Fibroblast of skin of right quadriceps (primary cell): ENCODE measurements at regions not wholly inside any gene's neighbourhood (a gene's known extent, or its start where the extent isn't known, plus 50 kb on each side); places are given as distances from the start of the nearest gene placed in this dataset.

ENCODE experiments used
- DNase-seq: peaks from one replicate; pipeline ENCODE4 v3.0.0-alpha.2; 2013

- DNase-seq, result no peak
Measured at GRCh38 chr16:73738266-73738665, 558.3 kb upstream of the PSMD7 start.

DNA sequence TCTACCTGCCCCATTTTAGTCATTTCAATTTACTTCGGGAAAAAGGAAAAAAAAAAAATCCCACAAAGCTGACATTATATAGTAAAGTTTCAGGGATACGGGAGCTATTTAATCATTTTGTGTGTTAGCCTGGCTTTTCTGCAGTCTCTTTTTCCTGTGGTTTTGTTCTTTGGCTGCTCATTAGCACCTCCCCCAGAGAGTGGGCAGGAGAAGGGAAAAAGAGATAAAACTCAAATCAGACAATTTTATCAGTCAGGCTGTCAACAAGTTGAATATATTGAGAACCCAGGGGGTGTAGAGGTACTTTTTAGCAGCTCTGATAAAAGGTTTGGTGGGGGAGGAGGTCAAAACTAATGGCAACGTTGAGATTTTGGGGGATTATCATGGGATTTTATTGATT, 559.0 kb upstream of the PSMD7 start:
- no peak for DNase-seq

GRCh38 chr16:73735954-73736353, 560.7 kb upstream of the PSMD7 start:
- DNase-seq, result no peak

GRCh38 chr16:73735018-73735417, 561.6 kb upstream of the PSMD7 start:
- DNase-seq, result peak; percentile 79

GRCh38 chr16:73732681-73733080, 563.9 kb upstream of the PSMD7 start:
- DNase-seq, result no peak

DNA sequence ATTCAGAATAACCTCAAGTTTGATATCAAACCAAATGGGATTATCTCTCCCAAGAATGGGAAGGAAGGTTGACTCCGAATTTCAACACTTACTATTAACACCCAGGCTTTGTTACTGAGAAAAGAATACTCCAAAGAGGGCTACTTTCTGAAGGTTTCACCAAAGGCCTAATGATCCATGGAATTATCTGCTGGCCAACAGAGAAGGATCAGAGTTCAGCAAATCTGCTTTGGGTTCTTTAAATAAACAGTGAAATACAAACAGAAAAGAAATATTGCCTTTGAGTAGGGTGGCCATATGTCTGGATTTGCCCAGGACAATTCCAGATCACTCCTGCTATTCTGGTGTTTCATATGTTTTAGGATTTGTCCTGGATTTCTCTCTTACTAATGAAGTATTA, 564.5 kb upstream of the PSMD7 start:
- no peak for DNase-seq

GRCh38 chr16:73730481-73731090, 566.0 kb upstream of the PSMD7 start:
- DNase-seq, result no peak

GRCh38 chr16:73725156-73725555, 571.5 kb upstream of the PSMD7 start:
- no peak for DNase-seq

DNA sequence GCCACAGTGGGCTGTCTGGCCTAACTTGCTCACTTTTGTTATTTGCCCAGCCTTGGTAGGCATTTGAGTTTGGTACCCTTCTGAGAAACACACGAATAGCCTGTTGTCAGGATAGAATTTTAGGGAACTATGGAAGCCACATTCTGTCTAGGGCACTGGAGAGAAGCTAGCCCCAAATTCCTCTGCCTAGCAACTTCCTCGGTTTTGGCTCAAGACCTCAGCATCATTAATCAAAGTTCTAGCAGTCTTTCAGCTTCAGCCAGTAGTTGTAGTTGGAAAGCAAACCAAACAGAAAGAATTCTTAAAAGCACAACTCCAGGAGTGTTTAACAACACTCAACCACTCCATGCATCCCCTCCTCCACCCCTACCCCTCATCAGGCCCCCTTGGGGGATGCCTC, 572.1 kb upstream of the PSMD7 start:
- no peak for DNase-seq

DNA sequence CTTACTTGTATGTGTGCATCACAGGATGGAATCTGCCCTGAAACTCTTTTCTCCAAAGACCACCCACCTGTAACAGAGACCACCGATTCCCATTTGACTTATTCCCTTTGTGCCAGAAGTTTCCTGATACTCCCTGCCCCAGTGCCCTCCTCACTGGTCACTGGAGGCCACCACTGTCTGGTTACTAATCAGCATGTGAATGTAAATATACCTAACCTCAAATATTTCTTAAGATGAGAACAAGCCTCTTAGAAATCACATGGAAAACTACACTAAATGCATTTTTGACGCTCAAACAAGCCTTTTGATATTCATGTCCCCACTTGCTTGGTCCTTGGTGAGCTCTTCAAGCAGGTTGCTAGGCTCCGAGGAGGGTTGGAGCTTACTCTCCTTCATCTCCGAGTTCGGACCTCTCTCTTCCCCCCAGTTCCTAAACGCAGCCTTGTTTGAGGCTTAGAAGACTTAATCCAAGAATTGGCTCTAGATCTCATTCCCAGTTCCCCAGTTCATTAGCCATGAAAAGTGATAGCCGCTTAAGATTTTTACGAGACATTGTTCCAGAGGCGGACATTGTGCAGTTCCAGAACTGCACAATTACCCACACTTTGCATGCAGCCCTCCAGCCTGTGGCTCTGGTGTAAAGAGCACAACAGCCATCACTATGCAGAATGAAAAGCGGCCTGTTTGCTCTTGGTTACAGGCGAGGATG, 579.2 kb upstream of the PSMD7 start:
- no peak for DNase-seq

DNA sequence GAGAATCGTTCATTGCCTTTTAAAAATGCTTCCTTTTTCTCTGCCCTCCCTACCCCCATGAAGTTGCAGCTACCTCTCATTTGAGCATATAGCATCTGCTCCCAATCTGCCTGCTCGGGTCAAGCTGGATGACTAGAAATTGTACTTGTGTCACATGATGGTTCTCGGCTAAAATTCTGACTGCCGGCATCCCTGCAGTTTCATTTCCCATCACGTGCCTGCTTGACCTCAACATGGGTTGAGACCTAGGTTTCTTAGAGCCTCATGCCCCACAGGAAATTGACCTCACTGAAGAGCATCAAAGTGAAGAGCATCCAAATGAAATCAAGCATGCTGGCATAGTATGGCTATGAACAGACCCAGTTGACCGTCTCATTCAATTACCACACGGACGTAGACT, 581.6 kb upstream of the PSMD7 start:
- peak; percentile 5 for DNase-seq

DNA sequence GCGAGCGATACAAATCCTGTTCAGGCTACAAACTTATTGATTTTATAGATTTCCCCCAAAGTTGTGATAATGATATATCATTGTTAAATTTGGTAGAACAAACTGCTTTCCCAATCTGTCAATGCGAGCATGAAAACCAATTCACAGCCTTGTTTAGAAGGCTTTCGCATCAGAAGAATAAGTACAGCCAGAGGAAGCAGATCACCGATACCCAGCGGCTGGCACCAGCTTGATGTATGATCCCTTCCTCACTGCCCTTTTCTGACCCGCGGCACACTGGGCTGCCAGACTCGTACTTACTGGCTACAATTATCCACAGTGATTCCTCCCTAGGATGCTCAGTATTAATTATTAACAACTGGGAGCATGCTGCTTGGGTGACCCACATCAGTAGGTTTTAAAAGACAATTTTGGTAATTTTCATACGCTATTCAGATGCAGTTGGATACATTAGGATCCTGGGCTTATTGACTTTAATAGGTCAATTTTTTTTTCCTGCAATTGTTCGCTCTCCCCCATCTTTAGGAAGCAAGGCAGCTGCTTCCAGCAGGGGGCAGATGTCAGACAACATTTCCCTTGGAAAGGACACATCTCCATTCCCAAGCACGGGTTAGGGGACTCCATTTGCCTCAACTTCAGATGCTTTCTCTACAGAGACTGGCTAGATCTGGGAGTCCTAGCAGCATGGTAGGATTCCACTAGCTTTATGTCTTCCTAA, 582.7 kb upstream of the PSMD7 start:
- peak; percentile 50 for DNase-seq

GRCh38 chr16:73713251-73713650, 583.4 kb upstream of the PSMD7 start:
- DNase-seq, result no peak

DNA sequence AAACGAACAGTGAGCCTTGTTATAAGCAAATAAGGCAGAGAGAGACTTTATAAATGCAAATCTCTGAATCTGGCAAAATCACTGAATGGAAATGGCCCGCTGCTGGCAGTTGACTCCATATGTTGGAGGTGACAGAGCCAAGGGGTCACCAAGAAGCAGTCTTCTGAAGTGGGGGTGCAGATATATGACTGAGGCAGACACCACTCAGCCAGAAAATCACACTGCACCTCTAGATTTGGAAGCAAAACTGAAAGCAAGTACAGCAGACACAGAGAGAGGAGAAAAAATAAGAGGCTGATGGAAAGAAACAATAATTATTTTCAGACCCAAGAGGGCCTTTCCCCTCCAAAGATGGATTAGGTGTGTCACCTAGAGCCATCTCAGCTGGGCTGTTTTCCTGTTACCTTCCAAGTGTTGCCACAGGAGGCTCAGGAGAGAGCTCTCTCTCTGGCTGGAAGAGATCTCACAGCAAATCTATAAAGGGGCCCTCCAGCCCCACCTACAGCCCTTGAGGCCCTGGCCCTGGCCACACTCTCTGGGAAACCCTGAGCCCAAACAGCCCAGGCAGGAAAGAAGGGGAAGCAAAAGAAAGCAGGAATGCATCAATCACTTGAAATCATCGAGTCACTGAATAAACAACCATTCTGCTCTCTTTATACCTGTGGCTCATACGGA, 585.1 kb upstream of the PSMD7 start:
- no peak for DNase-seq

DNA sequence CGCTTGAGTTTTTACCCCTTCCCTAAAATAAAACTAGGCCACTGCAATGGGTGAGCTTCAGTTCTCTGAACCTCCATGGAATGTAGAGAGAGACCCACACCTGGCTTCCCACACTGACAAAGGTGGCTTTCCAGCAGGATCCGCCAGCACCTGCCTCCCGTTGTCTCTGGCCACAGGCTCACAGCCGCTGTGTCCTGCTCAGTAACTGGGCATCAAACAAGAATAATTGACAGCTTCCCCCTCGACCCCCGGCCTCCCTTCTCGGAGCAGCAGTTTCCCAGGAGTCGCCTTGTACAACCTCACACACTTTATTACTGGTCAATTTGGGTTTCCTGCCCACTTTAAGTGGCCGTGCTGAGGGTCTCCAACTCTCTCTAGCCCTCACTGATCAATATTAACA, 586.1 kb upstream of the PSMD7 start:
- no peak for DNase-seq

DNA sequence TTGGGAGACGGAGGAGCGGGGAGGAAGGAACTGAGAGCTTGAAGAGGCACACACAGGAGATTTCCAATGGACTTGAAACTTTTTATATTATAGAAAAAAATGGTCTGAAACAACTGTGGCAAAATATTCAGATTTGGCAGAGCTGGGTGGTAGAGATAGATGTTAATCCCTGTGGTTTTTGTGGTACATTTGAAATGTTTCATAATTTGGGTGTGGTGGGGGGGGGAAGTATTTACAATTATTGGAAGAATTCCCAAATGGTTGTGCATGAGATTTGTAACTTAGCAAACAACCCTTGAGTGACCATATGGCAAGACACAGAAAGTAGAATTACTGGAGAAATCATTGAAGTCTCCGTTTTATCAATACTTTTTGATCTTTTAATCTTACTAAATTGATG, 588.8 kb upstream of the PSMD7 start:
- DNase-seq, result no peak

GRCh38 chr16:73703891-73704290, 592.7 kb upstream of the PSMD7 start:
- DNase-seq, result no peak

- no peak for DNase-seq
Measured at GRCh38 chr16:73697336-73697735, 599.3 kb upstream of the PSMD7 start.

GRCh38 chr16:73692861-73693260, 603.8 kb upstream of the PSMD7 start:
- DNase-seq, result no peak

- DNase-seq, result no peak
Measured at GRCh38 chr16:73683804-73684203, 612.8 kb upstream of the PSMD7 start.

DNA sequence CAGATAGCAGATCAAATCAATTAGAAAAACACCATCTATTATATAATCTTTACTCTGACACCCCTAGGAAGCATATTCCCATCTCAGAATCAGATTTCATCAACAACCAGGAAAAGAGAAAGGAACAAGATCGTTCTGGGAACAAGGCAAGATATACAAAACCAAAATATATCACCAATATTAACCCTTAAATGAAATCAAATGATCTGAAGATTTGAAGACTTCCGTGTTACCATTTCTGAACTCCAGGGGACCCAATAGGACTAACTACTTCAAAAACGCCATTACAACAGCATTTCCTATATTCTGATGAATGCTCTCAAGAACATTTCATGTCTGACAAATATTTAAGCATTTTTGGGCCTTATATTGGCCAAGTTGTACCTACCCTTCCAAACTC, 624.2 kb upstream of the ZFHX3 start:
- DNase-seq, result no peak

DNA sequence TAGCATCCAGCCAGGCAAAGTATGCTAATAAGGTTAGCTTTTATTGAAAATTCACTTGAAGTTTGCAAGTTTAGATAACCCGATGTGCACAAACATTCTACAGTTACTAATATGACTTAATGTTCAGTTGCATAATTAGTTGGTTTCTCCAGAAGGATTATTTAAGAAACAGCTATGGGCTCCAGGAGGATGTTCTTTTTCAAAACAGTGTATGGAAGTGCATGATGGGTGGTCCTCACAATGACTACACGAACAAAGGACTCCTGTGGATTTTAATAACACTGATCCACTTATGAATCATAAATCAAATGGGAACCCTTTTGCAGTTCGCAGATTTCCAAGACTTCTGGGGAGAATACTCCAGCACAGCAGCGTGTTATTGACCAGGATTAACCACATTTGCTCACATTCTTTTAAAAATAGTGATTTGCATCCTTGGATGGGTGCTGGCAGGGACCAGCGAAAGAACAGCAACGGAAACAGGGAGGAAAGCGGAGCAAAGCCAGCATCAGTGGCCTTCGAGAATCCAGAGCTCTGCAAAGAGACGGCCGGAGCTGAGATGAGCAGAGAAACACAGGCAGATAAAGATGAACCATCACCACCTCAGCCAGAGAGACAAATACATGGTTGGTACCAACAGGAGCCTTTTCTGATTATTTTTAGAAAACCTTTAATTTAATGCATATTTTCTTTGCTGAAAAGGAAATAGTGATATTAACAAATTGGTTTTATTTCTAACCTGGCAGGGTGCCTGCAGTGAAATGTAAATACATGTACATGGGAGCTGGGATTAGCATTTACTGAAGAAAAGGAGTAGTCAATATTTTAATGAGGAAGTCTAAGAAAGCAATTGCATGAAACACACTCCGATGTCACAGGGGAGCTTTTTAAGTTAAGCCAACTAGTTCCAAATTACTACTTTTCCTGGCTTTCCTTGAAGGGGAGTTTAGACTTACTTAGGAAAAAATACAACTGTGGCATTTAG, 623.2 kb upstream of the ZFHX3 start:
- no peak for DNase-seq
